Right forelimb (tissue), 1 donor: ENCODE measurements at regions not wholly inside any gene's neighbourhood (a gene's known extent, or its start where the extent isn't known, plus 50 kb on each side); places are given as distances from the start of the nearest gene placed in this dataset.
"Not testable (repeated sequence)": the region's sequence is repeated elsewhere in the genome, so short reads cannot be mapped to it uniquely, and the experiment has no call there.

ENCODE experiments used
- DNase-seq: peaks from one replicate; pipeline ENCODE4 v3.0.0-alpha.2; 2018

DNA sequence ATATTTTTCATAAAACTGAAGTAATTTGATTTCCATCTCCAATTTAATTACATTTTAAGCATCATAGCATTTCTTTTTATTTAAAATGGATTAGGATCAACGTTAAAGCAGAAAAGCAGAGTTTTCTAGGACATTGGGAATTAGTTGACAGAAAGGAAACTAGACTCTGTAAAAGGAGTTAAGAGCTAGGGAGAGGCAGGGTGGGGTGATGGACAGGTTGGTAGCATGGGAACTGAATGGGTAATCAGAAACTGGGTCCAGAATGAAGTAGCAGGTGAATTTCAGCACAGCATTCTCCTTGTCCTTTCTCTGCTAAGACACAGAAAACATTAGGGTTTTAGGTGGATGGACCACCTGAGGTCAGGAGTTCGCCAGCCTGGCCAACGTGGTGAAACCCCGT lies 97.6 kb downstream of the ANAPC4 start:
- no peak for DNase-seq

DNA sequence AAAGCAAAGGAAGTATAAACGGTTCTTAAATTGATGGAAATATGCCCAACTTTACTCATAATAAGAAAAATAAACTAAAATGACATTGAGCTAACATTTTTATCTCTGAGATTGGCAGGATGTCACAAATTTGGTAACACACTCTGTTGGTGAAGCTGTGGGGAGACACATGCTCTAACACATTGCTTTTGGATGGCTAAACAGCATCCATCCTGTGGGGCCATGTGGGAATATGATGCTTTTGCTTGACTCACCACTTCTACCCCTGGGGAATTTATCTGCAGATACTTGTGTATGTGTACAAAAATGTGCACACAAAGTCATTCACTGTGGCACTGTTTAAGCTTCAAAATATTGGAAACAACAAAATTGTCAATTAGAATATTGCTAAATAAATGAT lies 100.2 kb downstream of the ANAPC4 start:
- DNase-seq: no peak

DNA sequence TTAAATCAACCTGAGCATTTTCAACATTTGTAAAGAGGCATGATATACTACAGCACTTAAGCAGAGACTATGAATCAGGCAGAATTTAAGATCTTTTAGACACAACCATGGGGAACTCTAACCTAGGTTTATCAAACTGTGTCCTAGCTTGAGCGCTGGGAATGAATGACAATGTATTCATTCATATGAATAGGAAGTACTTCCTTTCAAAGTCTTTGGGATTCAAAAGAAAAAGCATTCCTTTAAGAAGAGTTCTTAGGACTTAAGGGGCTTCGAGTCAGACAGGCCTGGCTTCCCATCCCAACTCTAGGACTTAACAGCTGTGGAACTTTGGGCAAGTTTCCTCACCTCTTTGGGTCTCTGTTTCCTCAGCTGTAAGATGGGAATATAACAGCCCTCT lies 104.6 kb downstream of the ANAPC4 start:
- DNase-seq: no peak

DNA sequence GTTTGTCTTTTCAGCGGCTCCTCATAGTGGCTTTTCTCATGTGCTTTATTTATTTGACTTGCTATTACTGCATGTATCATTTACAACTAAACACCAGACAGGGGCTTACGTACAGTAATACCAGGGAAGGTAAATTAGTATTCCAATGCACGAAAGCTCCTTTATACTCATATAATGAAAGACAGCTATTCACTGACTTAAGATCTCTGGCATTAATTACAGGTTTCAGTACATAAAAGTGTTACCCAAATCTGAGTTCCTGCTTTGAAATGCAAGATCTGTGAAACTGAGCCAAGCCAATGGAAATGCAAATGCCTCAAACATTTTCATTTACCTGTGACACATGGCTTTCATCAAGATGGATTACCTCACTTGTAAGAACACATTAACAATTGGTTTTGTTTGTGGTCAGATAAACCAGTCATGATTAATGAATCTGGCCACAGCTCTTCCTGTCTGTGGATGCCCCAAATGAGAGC lies 107.2 kb downstream of the ANAPC4 start:
- no peak for DNase-seq

DNA sequence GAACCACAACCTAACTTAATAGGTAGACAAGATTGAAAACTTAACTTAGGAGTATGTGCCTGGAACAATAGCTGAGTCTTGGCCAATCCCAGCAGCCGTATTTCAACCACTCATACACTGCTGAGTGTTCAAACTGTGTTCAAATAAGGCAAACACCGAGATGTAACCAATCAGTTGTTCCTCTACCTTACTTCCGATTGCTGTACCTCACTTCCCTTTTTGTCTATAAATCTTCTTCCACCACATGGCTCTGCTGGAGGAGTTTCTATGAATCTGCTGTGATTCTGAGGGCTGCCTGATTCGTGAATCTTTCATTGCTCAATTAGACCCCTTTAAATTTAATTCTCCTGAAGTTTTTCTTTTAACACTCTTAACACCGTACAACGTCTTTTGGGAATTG lies 108.0 kb downstream of the ANAPC4 start:
- no peak for DNase-seq

DNA sequence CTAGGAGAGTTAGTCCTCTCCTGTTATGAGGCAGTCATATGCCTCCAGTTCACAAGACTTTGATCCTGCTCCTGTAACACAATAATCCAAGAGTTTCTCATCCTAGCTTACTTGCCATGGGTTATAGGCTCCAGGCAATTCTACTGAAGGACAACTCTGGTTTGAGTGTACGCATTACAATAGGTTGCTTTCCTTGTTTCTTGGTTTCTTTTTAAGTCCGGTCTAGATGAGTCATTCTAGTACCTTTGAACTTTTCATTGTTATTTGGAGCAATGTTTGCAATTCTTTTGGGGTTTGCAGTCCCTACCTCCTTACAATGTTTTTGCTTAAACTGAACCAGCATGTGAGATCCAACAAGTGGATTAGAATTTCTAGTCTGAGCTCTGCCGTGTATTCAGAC lies 109.1 kb downstream of the ANAPC4 start:
- DNase-seq: no peak

DNA sequence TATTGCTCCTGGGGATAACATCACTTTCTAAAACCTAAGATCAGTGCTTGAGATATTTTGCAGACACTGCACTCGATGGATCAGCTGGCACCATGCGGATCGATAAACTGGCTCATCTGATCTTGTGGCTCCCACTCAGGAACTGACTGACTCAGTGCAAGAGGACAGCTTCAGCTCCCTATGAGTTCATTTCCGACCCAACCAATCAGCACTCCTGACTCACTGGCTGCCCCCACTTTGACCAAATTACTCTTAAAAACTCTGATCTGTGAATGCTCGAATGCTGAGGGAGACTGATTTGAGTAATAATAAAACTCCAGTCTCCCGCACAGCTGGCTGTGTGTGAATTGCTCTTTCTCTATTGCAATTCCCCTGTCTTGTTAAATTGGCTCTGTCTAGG lies 110.1 kb downstream of the ANAPC4 start:
- DNase-seq: no peak

DNA sequence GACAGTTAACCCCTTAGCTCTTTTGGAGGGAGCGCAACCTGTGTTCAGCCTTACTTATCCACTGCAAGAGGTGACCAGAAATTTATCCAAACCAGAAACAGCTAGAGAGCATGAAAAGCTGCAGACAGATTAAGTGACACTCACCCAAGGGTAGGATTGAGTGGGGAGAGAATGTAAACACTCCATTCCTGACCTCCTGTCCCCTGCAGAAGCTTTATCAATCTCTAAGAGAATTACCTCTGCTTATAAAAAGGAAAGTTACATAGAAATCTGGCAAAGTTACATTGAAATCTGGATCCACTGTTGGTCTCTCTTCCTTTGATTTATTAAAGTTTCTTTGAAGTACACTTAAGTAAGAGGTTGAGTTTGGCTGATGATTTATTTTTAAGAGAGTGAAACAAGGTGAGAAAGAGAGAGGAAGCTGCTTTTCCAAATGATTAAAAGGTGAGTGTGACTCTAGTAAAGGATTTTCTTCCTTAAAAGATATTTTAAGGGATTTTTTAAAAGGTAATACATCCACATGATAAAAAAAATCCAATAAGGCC lies 112.3 kb downstream of the ANAPC4 start:
- no peak for DNase-seq

DNA sequence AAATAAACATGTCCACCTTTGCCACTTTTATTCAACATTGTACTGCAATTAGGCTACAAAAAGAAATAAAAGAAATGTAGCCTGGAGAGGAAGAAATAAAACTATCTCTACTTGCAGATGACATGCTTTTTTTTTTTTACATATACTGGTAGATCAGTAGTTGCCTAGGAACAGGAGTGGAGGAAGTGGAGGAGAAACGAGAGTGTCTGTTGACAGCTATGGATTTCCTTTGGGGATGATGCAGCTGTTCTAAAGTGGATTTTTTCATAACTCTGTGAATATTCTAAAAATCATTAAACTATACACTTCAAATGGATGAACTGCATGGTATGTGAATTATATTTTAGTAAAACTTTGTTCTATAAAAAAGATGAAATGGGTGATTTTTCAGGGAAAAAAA lies 116.4 kb downstream of the ANAPC4 start:
- DNase-seq: no peak

DNA sequence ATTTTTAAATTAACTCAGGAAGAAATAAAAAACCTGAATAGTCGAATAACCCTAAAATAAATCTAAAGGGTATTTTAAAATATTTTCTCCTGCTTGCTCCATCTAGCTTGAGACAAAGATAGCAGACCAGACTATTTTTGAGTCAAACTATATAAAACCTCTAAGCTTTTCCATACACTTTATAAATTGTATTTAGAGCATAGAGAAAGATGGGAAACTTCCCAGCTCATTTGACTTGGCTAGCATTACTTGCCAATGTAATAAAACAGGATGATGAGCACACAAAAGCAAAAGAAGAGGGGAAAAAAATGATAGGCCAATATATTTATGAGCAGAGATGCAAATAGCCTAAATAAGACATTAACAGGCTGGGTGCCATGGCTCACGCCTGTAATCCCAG lies 117.1 kb downstream of the ANAPC4 start:
- no peak for DNase-seq

DNA sequence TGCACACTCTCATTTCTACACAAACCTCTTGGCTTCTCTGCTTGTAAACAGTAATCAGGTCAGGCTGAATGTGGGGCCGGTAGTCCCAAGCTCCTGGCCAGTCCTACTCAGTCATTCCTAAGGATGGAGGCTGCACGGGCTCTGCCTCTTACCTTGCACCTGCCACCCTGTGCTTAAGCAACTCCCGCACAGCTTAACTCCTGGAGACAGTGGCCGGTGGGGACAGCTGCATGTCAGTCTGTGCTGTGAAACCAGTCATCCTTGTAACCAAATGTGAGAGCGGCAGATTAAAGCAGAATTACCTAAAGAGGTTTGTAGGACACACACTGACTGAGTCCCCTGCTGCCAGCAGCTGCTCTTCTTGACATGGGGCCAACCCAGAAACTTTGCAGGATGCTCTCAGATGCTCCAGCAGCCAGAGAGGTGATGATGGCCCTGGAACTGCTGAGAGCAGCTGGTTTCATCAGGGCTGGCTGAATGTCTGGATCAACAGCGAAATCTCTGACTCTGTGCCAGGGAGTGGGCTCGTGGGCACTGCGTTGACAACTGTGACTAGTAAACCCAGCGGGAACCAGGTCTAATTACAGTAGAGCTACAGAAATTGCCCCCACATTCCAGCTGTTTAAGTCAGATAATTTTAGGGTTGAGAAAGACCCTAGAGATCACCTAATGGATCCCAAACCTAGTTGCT lies 123.7 kb downstream of the ANAPC4 start:
- peak; percentile 73 for DNase-seq

DNA sequence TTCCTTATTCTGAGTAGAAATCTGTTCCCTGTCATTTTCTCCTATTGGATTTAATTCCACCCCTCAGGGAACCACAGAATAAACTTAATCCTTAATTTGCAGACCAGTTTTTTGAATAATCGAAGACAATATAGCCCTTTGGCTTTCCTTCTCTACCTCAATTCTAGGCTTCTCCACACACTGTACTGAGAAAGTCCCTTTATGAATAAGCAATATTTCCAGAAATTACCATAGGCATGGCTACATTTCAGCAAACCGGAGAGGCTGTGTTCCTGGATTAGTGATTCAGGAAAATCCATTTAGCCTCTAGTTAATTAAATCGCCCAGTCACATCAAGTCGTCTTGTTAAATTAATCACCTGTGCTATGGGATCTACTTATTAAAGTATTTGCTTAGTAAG lies 125.1 kb downstream of the ANAPC4 start:
- DNase-seq: no peak

DNA sequence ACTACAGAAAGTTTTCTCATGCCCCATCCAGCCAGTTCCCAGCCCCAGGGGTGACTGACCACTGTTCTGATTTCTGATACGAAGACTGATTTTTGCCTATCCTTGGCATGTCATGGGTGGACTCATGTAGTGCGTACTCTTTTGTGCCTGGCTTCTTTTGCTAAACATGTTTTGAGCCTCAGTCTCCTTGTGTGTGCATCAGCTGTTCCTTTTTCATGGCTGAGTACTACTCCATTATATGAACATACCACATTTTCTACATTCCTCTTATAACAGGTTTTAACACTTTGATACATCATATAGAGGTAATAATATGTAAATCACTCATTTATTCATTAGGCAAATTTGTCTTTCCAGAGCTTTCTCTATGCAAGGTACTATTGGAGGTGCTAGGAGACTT lies 126.7 kb downstream of the ANAPC4 start:
- no peak for DNase-seq

DNA sequence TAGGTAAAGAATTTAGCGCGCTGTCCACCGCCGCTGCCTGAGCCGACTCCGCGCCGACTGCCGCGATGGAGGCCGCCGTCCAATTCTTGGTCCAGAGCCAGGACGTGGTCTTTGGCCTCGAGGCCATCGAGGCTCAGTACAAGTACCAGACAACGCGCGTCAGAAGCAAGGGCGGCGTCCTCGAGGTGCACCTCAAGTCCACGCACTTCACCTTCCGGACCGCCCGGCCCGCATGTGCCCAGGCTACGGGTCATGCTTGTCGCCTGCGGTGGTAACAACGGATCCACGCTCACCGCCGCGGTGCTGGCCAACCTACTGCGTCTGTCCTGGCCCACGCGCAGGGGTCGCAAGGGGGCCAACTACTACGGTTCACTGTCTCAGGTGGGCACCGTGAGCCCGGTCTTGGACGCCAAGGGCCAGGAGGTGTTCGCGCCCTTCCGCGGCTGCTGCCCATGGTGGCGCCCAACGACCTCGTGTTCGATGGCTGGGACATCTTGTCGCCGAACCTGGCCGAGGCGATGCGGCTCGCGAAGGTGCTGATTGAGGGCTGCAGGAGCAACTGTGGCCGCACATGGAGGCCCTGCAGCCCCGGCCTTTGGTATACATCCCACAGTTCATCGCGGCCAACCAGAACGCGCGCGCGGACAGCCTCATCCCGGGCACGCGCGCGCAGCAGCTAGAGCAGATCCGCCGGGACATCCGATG lies 128.0 kb downstream of the ANAPC4 start:
- DNase-seq: no peak

DNA sequence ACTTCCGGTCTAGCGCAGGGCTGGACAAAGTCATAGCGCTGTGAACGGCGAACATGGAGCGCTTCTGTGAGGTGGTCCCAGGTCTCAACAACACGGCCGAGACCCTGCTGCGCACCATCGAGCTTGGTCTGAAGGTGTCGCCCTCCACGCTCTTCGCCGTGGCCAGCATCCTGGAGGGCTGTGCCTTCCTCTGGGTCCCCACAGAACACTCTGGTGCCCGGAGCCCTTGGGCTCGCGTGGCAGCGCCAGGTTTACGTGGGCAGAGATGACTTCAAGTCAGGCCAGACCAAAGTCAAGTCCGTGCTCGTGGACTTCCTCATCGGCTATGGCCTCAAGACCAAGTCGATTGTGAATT lies 128.6 kb downstream of the ANAPC4 start:
- DNase-seq: no peak

DNA sequence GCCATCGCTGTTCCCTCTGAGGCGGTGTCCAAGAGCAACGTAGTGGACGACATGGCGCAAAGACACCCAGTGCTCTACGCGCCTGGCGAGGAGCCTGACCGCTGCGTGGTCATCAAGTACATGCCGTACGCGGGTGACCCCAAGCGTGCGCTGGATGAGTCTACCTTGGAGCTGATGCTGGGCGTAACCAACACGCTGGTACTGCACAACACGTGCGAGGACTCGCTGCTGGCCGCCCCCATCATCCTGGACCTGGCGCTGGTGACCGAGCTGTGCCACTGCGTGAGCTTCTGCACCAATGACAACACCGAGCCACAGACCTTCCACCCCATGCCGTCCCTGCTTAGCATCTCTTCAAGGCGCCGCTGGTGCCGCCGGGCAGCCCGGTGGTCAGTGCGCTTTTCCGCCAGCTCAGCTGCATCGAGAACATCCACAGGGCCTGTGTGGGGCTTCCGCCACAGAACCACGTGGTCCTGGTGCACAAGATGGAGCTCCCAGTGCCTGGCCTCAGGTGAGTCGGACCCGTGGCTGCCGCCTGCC lies 129.0 kb downstream of the ANAPC4 start:
- DNase-seq: no peak

DNA sequence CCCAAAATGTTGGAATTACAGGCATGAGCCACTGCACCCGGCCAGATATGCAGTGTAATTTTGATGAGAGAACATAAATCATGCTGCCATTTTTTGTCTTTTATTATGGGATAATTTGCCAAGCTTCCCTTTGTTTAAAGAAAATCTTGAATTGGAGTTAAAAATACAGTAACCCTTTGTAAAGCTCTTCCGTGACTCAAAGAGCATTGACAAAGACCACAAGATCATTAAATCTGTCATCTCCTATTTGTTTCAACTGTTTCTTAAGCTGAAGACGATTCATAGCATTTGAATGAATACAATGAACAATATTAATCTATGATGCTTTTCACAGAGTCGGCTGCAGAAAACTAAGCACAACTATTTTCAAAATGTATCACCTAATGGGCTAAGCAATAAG lies 132.6 kb downstream of the ANAPC4 start:
- DNase-seq: no peak

DNA sequence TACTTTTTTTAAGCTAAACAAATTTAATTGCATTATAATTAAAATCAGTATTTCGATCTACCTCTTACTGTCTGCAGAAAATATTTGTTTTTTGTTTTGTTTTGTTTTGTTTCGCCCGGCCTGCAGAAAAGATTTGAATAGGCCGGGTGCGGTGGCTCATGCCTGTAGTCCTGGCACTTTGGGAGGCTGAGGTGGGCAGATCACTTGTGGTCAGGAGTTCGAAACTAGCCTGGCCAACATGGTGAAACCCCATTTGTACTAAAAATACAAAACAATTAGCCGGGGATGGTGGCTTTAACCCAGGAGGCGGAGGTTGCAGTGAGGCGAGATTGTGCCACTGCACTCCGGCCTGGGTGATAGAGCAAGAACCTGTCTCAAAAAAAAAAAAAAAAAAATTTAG lies 134.8 kb downstream of the ANAPC4 start:
- not testable (repeated sequence) for DNase-seq

DNA sequence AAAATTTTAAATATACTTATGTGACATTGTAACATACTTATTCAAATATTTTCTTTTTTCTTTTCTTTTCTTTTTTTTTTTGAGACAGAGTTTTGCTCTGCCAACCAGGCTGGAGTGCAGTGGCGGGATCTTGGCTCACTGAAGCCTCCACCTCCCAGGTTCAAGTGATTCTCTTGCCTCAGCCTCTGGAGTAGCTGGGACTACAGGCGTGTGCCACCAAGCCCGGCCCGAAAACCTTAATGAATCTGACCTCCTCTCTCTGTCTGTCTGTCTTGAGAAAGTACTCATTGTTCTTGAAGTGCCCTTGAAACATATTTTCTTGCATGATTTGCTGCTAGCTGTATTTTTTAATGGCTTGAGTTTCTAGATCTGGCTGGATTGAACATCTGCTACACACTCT lies 136.8 kb downstream of the ANAPC4 start:
- no peak for DNase-seq

DNA sequence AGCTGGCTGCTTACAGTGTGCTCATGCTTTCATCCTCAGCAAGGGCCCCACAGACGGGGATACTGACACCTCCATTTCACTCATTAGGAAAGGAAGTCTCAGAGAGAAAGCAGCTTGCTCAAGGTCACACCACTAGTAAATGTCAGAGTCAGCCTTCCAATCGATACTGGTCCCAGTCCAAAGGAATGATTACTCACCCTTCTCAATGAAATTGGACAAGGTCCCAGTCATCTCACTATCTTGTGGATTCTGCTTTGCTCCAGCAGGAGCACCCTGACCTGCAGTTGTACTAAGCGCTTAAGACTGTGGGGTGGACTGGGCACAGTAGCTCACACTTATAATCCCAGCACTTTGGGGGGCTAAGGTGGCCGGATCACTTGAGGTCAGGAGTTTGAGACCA lies 132.2 kb upstream of the SLC34A2 start:
- no peak for DNase-seq

DNA sequence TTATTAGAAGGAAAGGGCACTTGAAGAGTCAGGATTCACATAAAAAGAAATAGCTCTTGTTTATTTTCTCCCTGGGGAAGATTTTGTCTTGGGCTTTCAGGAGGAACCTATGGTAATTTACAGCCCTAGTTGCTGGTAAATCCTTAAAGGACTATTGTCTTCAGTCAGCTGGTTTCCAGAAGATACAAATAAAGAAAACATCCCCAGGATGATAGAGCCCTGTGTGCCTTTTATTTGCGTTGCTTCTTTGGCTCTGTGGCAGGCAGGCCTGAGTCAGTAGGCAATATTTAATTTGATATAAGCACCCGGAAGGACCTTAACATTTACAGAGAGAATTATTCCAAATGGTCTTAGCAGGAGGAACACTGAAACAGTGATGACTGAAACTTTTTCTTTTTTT lies 131.0 kb upstream of the SLC34A2 start:
- no peak for DNase-seq

DNA sequence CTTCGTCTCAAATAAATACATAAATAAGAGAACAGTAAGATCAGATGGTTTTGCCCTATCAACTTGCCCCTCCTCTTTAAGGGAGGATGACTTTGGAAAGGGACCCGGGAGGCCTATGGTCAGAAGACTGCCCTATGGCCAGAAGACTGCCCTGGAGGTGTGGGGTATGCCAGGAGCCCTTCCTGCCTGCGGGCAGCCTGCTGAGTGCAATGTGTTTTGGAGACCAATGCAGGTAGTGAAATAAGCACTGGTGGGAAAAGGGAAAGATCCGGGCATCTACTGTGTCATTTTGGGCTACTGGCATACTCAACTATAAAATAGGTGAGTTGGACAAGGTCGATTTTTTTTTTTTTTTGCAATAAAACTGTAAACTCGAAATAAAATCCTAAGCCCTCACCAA lies 129.8 kb upstream of the SLC34A2 start:
- DNase-seq: no peak

DNA sequence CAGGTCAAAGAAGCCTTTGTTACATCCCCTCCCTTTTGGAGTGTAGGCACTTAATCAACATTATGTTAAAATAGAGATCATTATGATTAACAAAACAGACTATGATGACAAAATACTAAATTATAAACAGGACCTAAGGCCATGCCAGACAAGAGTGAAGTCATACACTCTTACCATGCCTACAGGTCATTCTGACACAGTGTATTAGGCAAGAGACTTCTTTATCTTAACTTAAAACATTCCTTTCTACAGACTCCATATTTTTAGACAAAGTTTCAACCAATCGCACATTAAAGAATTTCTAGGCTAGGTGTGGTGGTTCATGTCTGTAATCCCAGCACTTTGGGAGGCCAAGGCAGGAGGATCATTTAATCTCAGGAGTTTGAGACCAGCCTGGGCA lies 128.6 kb upstream of the SLC34A2 start:
- no peak for DNase-seq

DNA sequence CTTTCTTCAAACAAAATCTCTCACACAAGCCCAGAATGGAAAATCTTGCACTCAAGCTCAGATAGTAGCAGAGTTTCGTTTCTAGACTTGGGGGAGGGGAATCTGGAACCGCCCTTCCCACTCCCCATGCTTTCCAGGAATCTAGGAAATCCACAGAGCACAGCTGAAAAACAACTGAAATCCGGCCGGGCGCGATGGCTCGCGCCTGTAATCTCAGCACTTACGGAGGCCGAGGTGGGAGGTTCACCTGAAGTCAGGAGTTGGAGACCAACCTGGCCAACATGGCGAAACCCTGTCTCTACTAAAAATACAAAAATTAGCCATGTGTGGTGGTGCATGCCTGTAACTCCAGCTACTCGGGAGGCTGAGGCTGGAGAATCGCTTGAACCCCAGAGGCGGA lies 127.3 kb upstream of the SLC34A2 start:
- no peak for DNase-seq
